T-cell (primary cell): ENCODE measurements at regions not wholly inside any gene's neighbourhood (a gene's known extent, or its start where the extent isn't known, plus 50 kb on each side); places are given as distances from the start of the nearest gene placed in this dataset.

Experiments
- ATAC-seq, 4 experiments: fragments of 200-7000 bp in 3 of 4; fragments of 150-1000 bp in 1 of 4; cut with Tn5 transposase; replicated peaks in 1 of 4; 1 replicate in 3 of 4; 2 replicates in 1 of 4; pipeline ENCODE4 v1.10.0; 2021; ENCODE audit warnings: moderate library complexity in 3 of 4, mild to moderate bottlenecking in 2 of 4, moderate number of reproducible peaks in 1 of 4
- CTCF ChIA-PET, 2 donors: fragments of 300-600 bp; sonication (Branson Sonifier 250); formaldehyde crosslinking; loops; one replicate each; lab custom pipeline; 2022; ENCODE audit warnings: antibody characterized with exemption in 2 of 2; lab: Charles Lee
- POLR2A ChIA-PET, 2 donors: fragments of 300-600 bp; sonication (Branson Sonifier 250); formaldehyde crosslinking; loops; one replicate each; lab custom pipeline; 2022; ENCODE audit warnings: antibody characterized with exemption in 2 of 2; lab: Charles Lee
- DNase-seq, 35 experiments: peaks; one replicate each; pipeline versions ENCODE4 v3.0.0 to v3.0.0-alpha.2; 2013 to 2023
- H3K27ac ChIP-seq: one replicate; pipeline ENCODE4 v1.5.1; 2013; ENCODE audit warnings: low read length
- H3K27me3 ChIP-seq, 2 experiments: replicated peaks in 1 of 2; 1 replicate in 1 of 2; 2 replicates in 1 of 2; pipeline versions ENCODE4 v1.6.1 to v1.7.0; 2013; ENCODE audit warnings: low read length in 1 of 2, mixed read lengths in 1 of 2; ENCODE audit not compliant: control insufficient read depth in 2 of 2, insufficient read depth in 2 of 2; ENCODE audit errors: extremely low read depth in 1 of 2
- H3K36me3 ChIP-seq, 2 donors: 1 replicate in 1 of 2; 2 replicates in 1 of 2; pipeline versions ENCODE4 v1.6.1 to v1.7.0; 2013; ENCODE audit warnings: low read length in 1 of 2; ENCODE audit not compliant: control insufficient read depth in 2 of 2, insufficient read depth in 1 of 2; ENCODE audit errors: extremely low read depth in 1 of 2
- H3K4me1 ChIP-seq, 2 experiments: 1 replicate in 1 of 2; 2 replicates in 1 of 2; pipeline versions ENCODE4 v1.6.1 to v1.7.0; 2013; ENCODE audit warnings: low read length in 2 of 2, mixed read lengths in 1 of 2; ENCODE audit not compliant: insufficient read depth in 2 of 2, control insufficient read depth in 1 of 2; ENCODE audit errors: extremely low read depth in 1 of 2
- H3K4me3 ChIP-seq, 2 donors: 1 replicate in 1 of 2; 2 replicates in 1 of 2; pipeline versions ENCODE4 v1.5.1 to v1.7.0; 2013; ENCODE audit warnings: mild to moderate bottlenecking in 2 of 2, low read length in 1 of 2, moderate library complexity in 1 of 2; ENCODE audit not compliant: control insufficient read depth in 1 of 2; ENCODE audit errors: extremely low read depth in 1 of 2
- H3K9me3 ChIP-seq: 2 replicates; pipeline ENCODE4 v1.7.0; 2013
- H3K27ac Mint-ChIP-seq, 2 donors: one replicate each; pipeline ENCODE4 v1.8.0; 2020 to 2021; ENCODE audit warnings: mild to moderate bottlenecking in 2 of 2, mixed read lengths in 2 of 2
- H3K27me3 Mint-ChIP-seq, 2 donors: one replicate each; pipeline ENCODE4 v1.8.0; 2021 to 2022; ENCODE audit warnings: mixed read lengths in 2 of 2
- H3K36me3 Mint-ChIP-seq: one replicate; pipeline ENCODE4 v1.8.0; 2021; ENCODE audit warnings: mixed read lengths
- H3K4me1 Mint-ChIP-seq, 3 donors: one replicate each; pipeline ENCODE4 v1.8.0; 2020 to 2022; ENCODE audit warnings: mixed read lengths in 3 of 3, mild to moderate bottlenecking in 1 of 3
- H3K4me3 Mint-ChIP-seq, 3 donors: one replicate each; pipeline ENCODE4 v1.8.0; 2020 to 2022; ENCODE audit warnings: mild to moderate bottlenecking in 3 of 3, mixed read lengths in 3 of 3, moderate library complexity in 3 of 3
- H3K9me3 Mint-ChIP-seq, 3 donors: one replicate each; pipeline ENCODE4 v1.8.0; 2020 to 2022; ENCODE audit warnings: mixed read lengths in 3 of 3
- WGBS: methylation state at CpG from one replicate; pipeline ENCODE4 v1.1.5; 2013; ENCODE audit warnings: missing lambda C conversion rate; ENCODE audit not compliant: insufficient coverage; 5-methylcytosine and 5-hydroxymethylcytosine counted together

GRCh38 chr3:44042772-44043171 lies 198.9 kb upstream of the TOPAZ1 start:
- H3K36me3 ChIP-seq = no peaks in the 10 kb centered on the region
- H3K9me3 ChIP-seq = no peaks in the 10 kb centered on the region
- Mint-ChIP-seq H3K27ac (no peak overlapping the region), H3K27me3 (peaks cover 12 to 30% of the 10 kb centered on the region in 2 donors), H3K4me1 (peaks cover 0 to 2% (median 0%) of the 10 kb centered on the region in 3 donors), H3K36me3 (no peaks in the 10 kb centered on the region), H3K9me3 (no peaks in the 10 kb centered on the region), H3K4me3 (no peak overlapping the region)
- H3K27me3 ChIP-seq = peaks cover 0 to 9% of the 10 kb centered on the region in 2 experiments
- WGBS = 80% methylated on average over 1 of the region's 4 CpGs
- POLR2A ChIA-PET = no interaction called here
- ATAC-seq (no peak), DNase-seq (no peak)
- H3K4me1 ChIP-seq = no peaks in the 10 kb centered on the region
- CTCF ChIA-PET = no interaction called here
- no peak overlapping the region for H3K4me3 ChIP-seq
- H3K27ac ChIP-seq = no peak overlapping the region

- no peaks in the 10 kb centered on the region for H3K9me3 ChIP-seq
- H3K4me1 ChIP-seq = no peaks in the 10 kb centered on the region
- peaks cover 0 to 2% (median 0%) of the 10 kb centered on the region in 3 donors for H3K4me1 Mint-ChIP-seq
- H3K4me3 ChIP-seq = no peak overlapping the region
- POLR2A ChIA-PET = no interaction called here
- no peaks in the 10 kb centered on the region for H3K36me3 ChIP-seq
- CTCF ChIA-PET = no interaction called here
- H3K4me3 Mint-ChIP-seq = no peak overlapping the region
- H3K9me3 Mint-ChIP-seq = no peaks in the 10 kb centered on the region
- H3K27ac ChIP-seq = no peak overlapping the region
- H3K36me3 Mint-ChIP-seq = no peaks in the 10 kb centered on the region
- H3K27ac Mint-ChIP-seq = no peak overlapping the region
- H3K27me3 Mint-ChIP-seq = peaks cover 5 to 24% of the 10 kb centered on the region in 2 donors
- 43% methylated on average over 1 of the region's 4 CpGs for WGBS
- peak in 1 of 4 experiments; percentile 44 for ATAC-seq
- peaks cover 0 to 16% of the 10 kb centered on the region in 2 experiments for H3K27me3 ChIP-seq
- DNase-seq = peak in 7 of 35 experiments; percentile 0 to 47 (median 14)
These were observed 196.0 kb upstream of the TOPAZ1 start for GRCh38 chr3:44045476-44046275.

GRCh38 chr3:44047796-44048195 lies 193.9 kb upstream of the TOPAZ1 start:
- Mint-ChIP-seq H3K4me1 (peaks cover 0 to 2% (median 0%) of the 10 kb centered on the region in 3 donors), H3K4me3 (no peak overlapping the region), H3K27ac (no peak overlapping the region), H3K9me3 (no peaks in the 10 kb centered on the region), H3K27me3 (peaks cover 15 to 31% of the 10 kb centered on the region in 2 donors), H3K36me3 (no peaks in the 10 kb centered on the region)
- ATAC-seq (no peak), DNase-seq (no peak)
- H3K4me1 ChIP-seq = no peaks in the 10 kb centered on the region
- CTCF ChIA-PET = no interaction called here
- H3K4me3 ChIP-seq = no peak overlapping the region
- 60% methylated on average over 1 of the region's 3 CpGs for WGBS
- no peaks in the 10 kb centered on the region for H3K9me3 ChIP-seq
- H3K27ac ChIP-seq = no peak overlapping the region
- POLR2A ChIA-PET = interaction anchor here in 1 of 2 donors (0.6 kb wide), 1 partner anchor 1817 kb away, joined by 3 read pairs; no protein-coding TSS in a partner anchor
- no peaks in the 10 kb centered on the region for H3K36me3 ChIP-seq
- H3K27me3 ChIP-seq = peaks cover 0 to 22% of the 10 kb centered on the region in 2 experiments

- Histone ChIP-seq H3K9me3 (no peaks in the 10 kb centered on the region), H3K4me3 (no peak overlapping the region), H3K4me1 (no peaks in the 10 kb centered on the region), H3K36me3 (no peaks in the 10 kb centered on the region), H3K27me3 (peaks cover 0 to 22% of the 10 kb centered on the region in 2 experiments), H3K27ac (no peak overlapping the region)
- ChIA-PET POLR2A (interaction anchor here in 1 of 2 donors (0.6 kb wide), 1 partner anchor 1817 kb away, joined by 3 read pairs; no protein-coding TSS in a partner anchor), CTCF (no interaction called here)
- Mint-ChIP-seq H3K36me3 (no peaks in the 10 kb centered on the region), H3K27me3 (peaks cover 15 to 32% of the 10 kb centered on the region in 2 donors), H3K4me3 (no peak overlapping the region), H3K27ac (no peak overlapping the region), H3K4me1 (peaks cover 0 to 2% (median 0%) of the 10 kb centered on the region in 3 donors), H3K9me3 (no peaks in the 10 kb centered on the region)
- no CpG with 5 or more reads among the region's 3 CpGs for WGBS
- DNase-seq = no peak
- no peak for ATAC-seq
These were observed 193.3 kb upstream of the TOPAZ1 start for GRCh38 chr3:44048196-44048924.

GRCh38 chr3:44048949-44049348 lies 192.7 kb upstream of the TOPAZ1 start:
- WGBS = no CpG with 5 or more reads among the region's 2 CpGs
- Mint-ChIP-seq H3K36me3 (no peaks in the 10 kb centered on the region), H3K9me3 (no peaks in the 10 kb centered on the region), H3K27ac (no peak overlapping the region), H3K4me3 (no peak overlapping the region), H3K4me1 (peaks cover 0 to 2% (median 0%) of the 10 kb centered on the region in 3 donors), H3K27me3 (peaks cover 20 to 37% of the 10 kb centered on the region in 2 donors)
- Histone ChIP-seq H3K27me3 (peaks cover 0 to 26% of the 10 kb centered on the region in 2 experiments), H3K36me3 (no peaks in the 10 kb centered on the region), H3K27ac (no peak overlapping the region), H3K9me3 (no peaks in the 10 kb centered on the region), H3K4me3 (no peak overlapping the region), H3K4me1 (no peaks in the 10 kb centered on the region)
- ChIA-PET POLR2A (no interaction called here), CTCF (no interaction called here)
- ATAC-seq (no peak), DNase-seq (no peak)

GRCh38 chr3:44050101-44050500 lies 191.6 kb upstream of the TOPAZ1 start:
- H3K4me1 Mint-ChIP-seq = peaks cover 0 to 2% (median 0%) of the 10 kb centered on the region in 3 donors
- H3K9me3 Mint-ChIP-seq = no peaks in the 10 kb centered on the region
- Histone ChIP-seq H3K36me3 (no peaks in the 10 kb centered on the region), H3K27ac (no peak overlapping the region), H3K4me3 (no peak overlapping the region), H3K27me3 (peaks cover 0 to 24% of the 10 kb centered on the region in 2 experiments), H3K4me1 (no peaks in the 10 kb centered on the region), H3K9me3 (no peaks in the 10 kb centered on the region)
- peaks cover 25 to 35% of the 10 kb centered on the region in 2 donors for H3K27me3 Mint-ChIP-seq
- DNase-seq = no peak
- POLR2A ChIA-PET = no interaction called here
- CTCF ChIA-PET = no interaction called here
- no peak overlapping the region for H3K4me3 Mint-ChIP-seq
- 93% methylated on average over 8 of the region's 9 CpGs for WGBS
- no peaks in the 10 kb centered on the region for H3K36me3 Mint-ChIP-seq
- no peak for ATAC-seq
- H3K27ac Mint-ChIP-seq = no peak overlapping the region
